ENCODE measurements at regions not wholly inside any gene's neighbourhood (a gene's known extent, or its start where the extent isn't known, plus 50 kb on each side); places are given as distances from the start of the nearest gene placed in this dataset.

- TF ChIP-seq CTCF (conservative IDR thresholded peaks at IDR 0.05) (no peak), ZFX (IDR thresholded peaks at IDR 0.05) (no peak)
These were observed 1003.5 kb downstream of the AGBL1 start for GRCh38 chr15:87083201-87083600.

Data from C4-2B (cell line).